Epithelial cell of proximal tubule (primary cell): ENCODE measurements at regions not wholly inside any gene's neighbourhood (a gene's known extent, or its start where the extent isn't known, plus 50 kb on each side); places are given as distances from the start of the nearest gene placed in this dataset.
A peak's percentile ranks its signal among the peaks of the same experiment; 100 is the strongest.

Source experiments
- DNase-seq: peaks from one replicate; pipeline ENCODE4 v3.0.0-alpha.2; 2011; ENCODE audit warnings: low read depth
- H3K4me3 ChIP-seq: 2 replicates; pipeline ENCODE4 v1.5.1; 2011; ENCODE audit warnings: low read depth, mild to moderate bottlenecking, low read length
- CTCF ChIP-seq: conservative IDR thresholded peaks from 2 replicates; pipeline ENCODE4 v1.5.1; 2012; ENCODE audit warnings: low read depth, mild to moderate bottlenecking, low read length

- no peak for DNase-seq
- no peak for TF ChIP-seq CTCF
These were observed 120.5 kb downstream of the GADD45G start for GRCh38 chr9:89725271-89725670.

GRCh38 chr9:89729954-89730530 is 125.2 kb downstream of the GADD45G start:
- no peak overlapping the region for H3K4me3 ChIP-seq
- no peak for DNase-seq
- TF ChIP-seq CTCF, result no peak

More at GRCh38 chr9:89725271-89725670, 120.5 kb downstream of the GADD45G start:
- no peak overlapping the region for H3K4me3 ChIP-seq

- H3K4me3 ChIP-seq, result no peak overlapping the region
- DNase-seq, result no peak
- TF ChIP-seq CTCF, result peak; percentile 47
These were observed 125.9 kb downstream of the GADD45G start for GRCh38 chr9:89730715-89731114.

GRCh38 chr9:89731262-89732182 is 126.7 kb downstream of the GADD45G start:
- DNase-seq, result no peak
- no peak for TF ChIP-seq CTCF
- H3K4me3 ChIP-seq, result no peak overlapping the region

GRCh38 chr9:89732295-89732938 is 127.6 kb downstream of the GADD45G start:
- TF ChIP-seq CTCF, result no peak

GRCh38 chr9:89732939-89733324 is 128.1 kb downstream of the GADD45G start:
- no peak overlapping the region for H3K4me3 ChIP-seq
- no peak for DNase-seq

More at GRCh38 chr9:89732295-89732938, 127.6 kb downstream of the GADD45G start:
- no peak overlapping the region for H3K4me3 ChIP-seq
- no peak for DNase-seq

More at GRCh38 chr9:89732939-89733324, 128.1 kb downstream of the GADD45G start:
- TF ChIP-seq CTCF, result no peak
